ENCODE measurements at regions not wholly inside any gene's neighbourhood (a gene's known extent, or its start where the extent isn't known, plus 50 kb on each side); places are given as distances from the start of the nearest gene placed in this dataset.
"Not testable (repeated sequence)": the region's sequence is repeated elsewhere in the genome, so short reads cannot be mapped to it uniquely, and the experiment has no call there.

GRCh38 chr1:189036628-189037027, 1441.0 kb downstream of the BRINP3 start:
- no peak for DNase-seq (ENCODE audit: low spot score)
- ATAC-seq = no peak

GRCh38 chr1:189046127-189046526, 1431.5 kb downstream of the BRINP3 start:
- no peak for DNase-seq (ENCODE audit: low spot score)
- ATAC-seq = no peak

- no peak for ATAC-seq
- DNase-seq (ENCODE audit: low spot score) = no peak
These were observed 1392.9 kb downstream of the BRINP3 start for GRCh38 chr1:189084811-189085210.

GRCh38 chr1:189103956-189104355, 1373.7 kb downstream of the BRINP3 start:
- ATAC-seq (no peak), DNase-seq (ENCODE audit: low spot score) (no peak)

GRCh38 chr1:189117072-189117770, 1360.4 kb downstream of the BRINP3 start:
- DNase-seq (ENCODE audit: low spot score) (no peak), ATAC-seq (no peak)

- ATAC-seq = no peak
These were observed 1355.7 kb downstream of the BRINP3 start for GRCh38 chr1:189121941-189122340.

GRCh38 chr1:189125694-189126093, 1352.0 kb downstream of the BRINP3 start:
- ATAC-seq = no peak
- no peak for DNase-seq (ENCODE audit: low spot score)

More at GRCh38 chr1:189121941-189122340, 1355.7 kb downstream of the BRINP3 start:
- no peak for DNase-seq (ENCODE audit: low spot score)

GRCh38 chr1:189131576-189131975, 1346.1 kb downstream of the BRINP3 start:
- DNase-seq (ENCODE audit: low spot score) (no peak), ATAC-seq (no peak)

- not testable (repeated sequence) for ATAC-seq; DNase-seq (ENCODE audit: low spot score)
These were observed 1337.9 kb downstream of the BRINP3 start for GRCh38 chr1:189139748-189140147.

GRCh38 chr1:189141056-189141455, 1336.6 kb downstream of the BRINP3 start:
- ATAC-seq = no peak
- DNase-seq (ENCODE audit: low spot score) = no peak

- ATAC-seq (peak; percentile 78), DNase-seq (ENCODE audit: low spot score) (no peak)
These were observed 1327.9 kb downstream of the BRINP3 start for GRCh38 chr1:189149547-189150375.

- no peak for DNase-seq (ENCODE audit: low spot score)
- no peak for ATAC-seq
These were observed 1327.0 kb downstream of the BRINP3 start for GRCh38 chr1:189150624-189151023.

- DNase-seq (ENCODE audit: low spot score) = no peak
- ATAC-seq = no peak
These were observed 1326.3 kb downstream of the BRINP3 start for GRCh38 chr1:189151361-189151760.

- DNase-seq (ENCODE audit: low spot score) (no peak), ATAC-seq (no peak)
These were observed 1325.0 kb downstream of the BRINP3 start for GRCh38 chr1:189152685-189153084.

- no peak for ATAC-seq
These were observed 1319.5 kb downstream of the BRINP3 start for GRCh38 chr1:189158155-189158554.

GRCh38 chr1:189175889-189176288, 1301.8 kb downstream of the BRINP3 start:
- ATAC-seq (no peak), DNase-seq (ENCODE audit: low spot score) (no peak)

More at GRCh38 chr1:189158155-189158554, 1319.5 kb downstream of the BRINP3 start:
- DNase-seq (ENCODE audit: low spot score) = no peak

GRCh38 chr1:189180057-189180456, 1297.6 kb downstream of the BRINP3 start:
- DNase-seq (ENCODE audit: low spot score) (no peak), ATAC-seq (no peak)

- ATAC-seq (no peak), DNase-seq (ENCODE audit: low spot score) (no peak)
These were observed 1292.6 kb downstream of the BRINP3 start for GRCh38 chr1:189185097-189185496.

- ATAC-seq (no peak), DNase-seq (ENCODE audit: low spot score) (no peak)
These were observed 1284.7 kb downstream of the BRINP3 start for GRCh38 chr1:189192741-189193520.

GRCh38 chr1:189205863-189206262, 1271.8 kb downstream of the BRINP3 start:
- DNase-seq (ENCODE audit: low spot score) = no peak
- no peak for ATAC-seq

- DNase-seq (ENCODE audit: low spot score) = no peak
- ATAC-seq = no peak
These were observed 1271.0 kb downstream of the BRINP3 start for GRCh38 chr1:189206617-189207016.

All from left lobe of liver (tissue), 2 donors.